GM19240 (cell line): ENCODE measurements at regions not wholly inside any gene's neighbourhood (a gene's known extent, or its start where the extent isn't known, plus 50 kb on each side); places are given as distances from the start of the nearest gene placed in this dataset.
"Not testable (repeated sequence)": the region's sequence is repeated elsewhere in the genome, so short reads cannot be mapped to it uniquely, and the experiment has no call there.

Experiments used
- DNase-seq: peaks from one replicate; pipeline ENCODE4 v3.0.0; 2011; ENCODE audit warnings: low spot score; ENCODE audit not compliant: insufficient read length

DNA sequence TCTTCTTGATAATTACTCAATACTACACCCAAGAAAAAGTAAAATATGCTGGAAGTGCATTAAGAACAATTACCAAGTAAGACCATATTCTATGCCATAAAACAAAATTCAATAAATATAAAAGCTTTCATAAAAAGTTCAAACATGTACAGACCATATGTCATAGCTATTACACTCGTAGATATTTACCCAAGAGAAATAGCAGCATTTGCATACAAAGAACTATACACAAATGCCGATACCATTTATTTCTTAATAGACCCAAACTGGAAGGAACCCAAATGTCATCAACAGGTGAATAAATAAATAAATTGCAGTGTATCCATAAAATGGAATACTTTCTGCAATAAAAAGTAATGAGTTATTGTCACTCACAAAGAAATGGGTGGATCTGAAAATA lies 78.3 kb upstream of the SLC16A7 start:
- DNase-seq = no peak

DNA sequence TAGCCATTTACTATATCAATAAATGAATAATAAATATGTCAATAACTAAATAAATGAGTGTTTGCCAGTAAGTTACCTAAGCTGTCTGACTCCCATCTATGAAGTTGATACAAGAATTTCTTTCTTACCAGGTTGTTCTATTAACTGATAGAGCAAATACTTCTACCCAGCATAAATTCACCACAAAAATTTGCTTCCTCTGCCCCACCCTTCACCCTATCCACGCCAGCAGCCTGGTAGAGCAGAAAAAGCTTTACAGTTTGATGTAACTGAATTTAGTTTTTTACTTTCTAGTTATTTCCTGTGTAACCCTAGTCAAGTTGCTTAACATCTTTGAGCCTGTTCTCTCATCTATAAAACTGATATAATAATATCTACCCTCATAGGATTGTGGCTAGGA lies 94.9 kb upstream of the SLC16A7 start:
- DNase-seq = no peak

DNA sequence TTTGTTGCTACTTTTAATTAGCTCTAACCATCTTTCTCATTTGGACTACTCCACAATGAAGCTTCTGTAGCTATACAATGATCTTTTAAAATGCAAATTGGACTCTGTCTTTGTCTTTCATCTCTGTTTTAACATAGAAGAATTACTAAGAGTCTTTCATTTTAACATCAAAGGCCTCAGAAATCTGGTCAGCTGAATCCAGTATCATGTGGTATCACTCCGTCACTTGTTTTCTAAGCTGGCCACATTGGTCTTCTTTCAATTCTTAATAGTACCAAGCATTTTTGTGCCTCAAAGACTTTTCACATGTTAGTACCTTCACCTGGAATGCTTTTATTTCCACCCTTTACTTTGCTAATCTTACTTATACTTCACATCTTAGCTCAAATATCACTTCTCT lies 95.5 kb upstream of the SLC16A7 start:
- DNase-seq = no peak

DNA sequence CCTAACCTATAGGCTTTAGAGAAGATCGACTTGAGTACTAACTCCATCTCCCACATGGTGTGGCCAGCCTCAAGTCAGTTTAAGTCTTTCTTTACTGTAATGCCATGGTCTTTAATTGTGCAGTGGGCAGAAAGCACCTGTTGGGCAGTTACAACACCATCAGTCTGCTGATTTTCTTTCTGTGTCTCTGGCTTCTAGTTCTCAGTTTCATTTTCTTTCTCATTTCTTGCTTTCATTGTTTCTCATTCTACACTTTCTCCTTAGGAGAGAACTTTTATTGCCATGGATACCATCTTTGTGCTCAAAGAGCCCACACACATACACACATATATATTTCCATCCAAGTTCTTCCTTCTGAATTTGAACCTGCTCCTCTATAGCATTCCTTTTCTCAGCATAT lies 96.1 kb upstream of the SLC16A7 start:
- DNase-seq = peak; percentile 1

DNA sequence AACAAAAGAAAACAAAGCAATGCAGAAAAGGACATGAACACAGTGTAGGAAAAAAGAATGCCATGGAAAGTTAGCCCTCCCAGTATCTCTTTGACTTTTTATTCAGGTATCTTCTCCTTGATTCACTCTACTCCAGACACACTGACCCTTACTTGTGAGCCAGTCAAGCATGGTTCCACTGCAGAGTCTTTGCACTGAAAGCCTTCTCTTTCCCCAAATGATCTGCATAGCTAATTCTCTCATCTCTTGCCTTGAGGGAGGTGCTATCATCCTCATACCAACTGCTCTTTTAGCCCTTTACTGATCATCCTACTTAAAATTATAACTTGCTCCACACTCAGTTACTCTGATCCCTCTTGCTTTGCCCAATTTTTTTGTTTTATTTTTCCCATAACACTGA lies 101.2 kb upstream of the SLC16A7 start:
- DNase-seq = no peak

DNA sequence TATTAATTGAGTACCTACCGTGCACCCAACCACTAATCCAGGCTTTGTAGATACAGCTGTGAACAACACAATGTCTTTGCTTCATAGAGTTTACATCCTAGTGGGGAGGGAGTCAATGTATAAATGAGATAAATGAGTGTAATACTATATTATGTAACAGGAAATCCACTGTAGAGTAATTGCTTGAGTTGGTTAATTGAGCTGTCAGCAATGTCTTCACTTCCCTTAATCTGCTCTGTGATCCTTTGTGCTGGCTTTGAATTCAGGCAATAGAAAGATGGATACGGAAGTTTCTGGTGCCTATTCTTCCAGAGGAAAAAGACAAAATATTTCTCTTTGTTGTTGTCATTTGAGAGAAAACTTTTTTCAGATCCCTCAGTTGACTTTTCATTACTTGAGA lies 104.0 kb upstream of the SLC16A7 start:
- DNase-seq = no peak

DNA sequence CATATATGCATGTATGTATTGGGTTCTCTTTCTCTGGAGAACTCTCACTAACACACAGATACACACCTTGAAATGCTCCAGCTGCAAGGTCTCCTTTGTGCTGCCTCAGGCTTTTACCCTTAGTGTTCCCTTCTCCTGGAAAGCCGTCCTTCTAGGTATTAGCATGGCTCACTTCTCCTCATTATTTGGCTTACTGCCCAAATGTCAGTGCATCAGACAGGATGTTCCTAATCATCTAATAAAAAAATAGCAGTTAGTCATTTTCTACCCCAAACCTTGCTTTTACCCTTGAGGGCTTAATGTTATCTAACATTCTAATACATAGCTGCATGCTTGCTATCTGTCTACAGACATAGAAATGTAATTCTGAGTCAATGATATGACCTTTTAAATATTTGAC lies 109.0 kb upstream of the SLC16A7 start:
- DNase-seq = no peak

DNA sequence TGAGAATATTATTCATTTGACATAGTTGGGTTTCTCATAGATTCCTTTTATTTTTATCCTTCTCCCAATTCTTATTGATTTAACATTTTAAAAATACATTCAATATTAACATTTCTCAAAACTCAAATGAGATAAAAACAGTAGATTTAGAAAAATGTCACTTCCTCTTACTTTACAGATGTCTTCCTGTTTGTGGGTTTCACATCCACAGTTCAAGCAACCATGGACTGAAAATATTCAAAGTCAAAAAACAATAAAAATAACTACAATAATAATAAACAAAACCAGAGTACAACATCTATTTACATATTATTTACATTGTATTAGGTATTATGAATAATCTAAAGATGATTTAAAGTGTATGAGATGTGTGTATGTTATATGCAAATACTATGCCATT lies 111.3 kb upstream of the SLC16A7 start:
- DNase-seq = no peak

DNA sequence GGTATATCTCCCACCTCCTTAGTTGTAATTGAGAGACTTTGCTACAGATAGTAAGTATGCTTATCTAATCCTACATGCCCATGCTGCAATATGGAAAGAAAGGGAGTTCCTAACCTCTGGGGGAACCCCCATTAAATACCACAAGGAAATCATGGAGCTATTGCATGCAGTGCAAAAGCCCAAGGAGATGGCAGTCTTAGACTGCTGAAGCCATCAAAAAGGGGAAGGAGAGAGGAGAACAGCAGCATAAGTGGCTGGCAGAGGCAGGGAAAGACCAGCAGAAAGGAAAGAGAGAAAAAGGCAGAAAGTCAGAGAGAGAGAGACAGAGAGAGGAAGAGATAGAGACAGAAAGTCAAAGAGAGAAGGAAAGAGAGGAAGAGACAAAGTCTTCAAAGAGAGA lies 121.6 kb upstream of the SLC16A7 start:
- not testable (repeated sequence) for DNase-seq

DNA sequence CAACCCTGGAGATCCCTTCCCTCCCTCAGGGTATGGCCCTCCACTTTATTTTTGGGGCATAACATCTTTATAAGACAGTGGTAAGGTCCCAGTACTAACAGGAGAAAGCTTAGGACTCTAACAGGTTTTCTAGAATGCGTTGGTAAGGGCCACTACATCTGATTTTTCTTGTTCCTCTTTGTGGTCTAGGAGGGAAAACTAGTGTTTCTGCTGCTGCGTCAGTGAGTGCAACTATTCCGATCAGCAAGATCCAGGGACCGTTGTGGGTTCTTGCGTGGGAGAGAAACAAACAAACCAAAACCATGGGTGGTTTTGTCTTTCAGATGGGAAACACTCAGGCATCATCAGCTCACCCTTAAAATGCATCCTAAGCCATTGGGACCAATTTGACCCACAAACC lies 123.6 kb upstream of the SLC16A7 start:
- DNase-seq = no peak

DNA sequence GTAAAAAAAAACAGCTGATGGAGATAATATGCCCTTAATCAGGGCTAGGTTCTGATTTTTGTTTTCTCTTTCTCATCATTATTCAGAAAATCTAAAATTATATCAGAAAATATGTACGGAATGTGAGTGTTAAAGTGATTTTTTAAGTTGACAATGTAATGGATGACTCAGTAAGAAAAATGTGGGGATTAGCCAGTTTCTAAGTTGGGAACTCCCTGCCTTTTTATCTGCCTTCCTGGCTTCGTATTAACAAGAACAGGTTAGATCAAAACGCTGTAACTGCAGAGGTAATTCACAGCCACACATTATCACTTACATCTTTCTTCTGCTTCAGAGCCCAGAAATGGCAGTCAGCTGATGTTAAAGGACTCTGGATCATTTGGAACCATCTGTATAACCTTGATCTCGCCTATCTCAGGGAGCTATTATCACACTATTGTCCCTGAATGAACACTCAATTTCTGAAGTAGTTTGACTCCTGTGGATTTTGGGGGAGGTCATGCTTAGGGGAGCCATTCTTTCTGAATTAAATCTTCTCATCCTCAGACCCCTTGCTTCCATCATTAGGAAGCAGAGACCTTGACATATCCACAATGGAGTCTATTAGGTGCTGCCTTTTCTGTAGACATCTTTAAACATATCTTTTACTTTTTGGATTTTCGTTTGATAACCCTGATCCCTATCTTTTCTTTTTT lies 135.7 kb upstream of the SLC16A7 start:
- no peak for DNase-seq

DNA sequence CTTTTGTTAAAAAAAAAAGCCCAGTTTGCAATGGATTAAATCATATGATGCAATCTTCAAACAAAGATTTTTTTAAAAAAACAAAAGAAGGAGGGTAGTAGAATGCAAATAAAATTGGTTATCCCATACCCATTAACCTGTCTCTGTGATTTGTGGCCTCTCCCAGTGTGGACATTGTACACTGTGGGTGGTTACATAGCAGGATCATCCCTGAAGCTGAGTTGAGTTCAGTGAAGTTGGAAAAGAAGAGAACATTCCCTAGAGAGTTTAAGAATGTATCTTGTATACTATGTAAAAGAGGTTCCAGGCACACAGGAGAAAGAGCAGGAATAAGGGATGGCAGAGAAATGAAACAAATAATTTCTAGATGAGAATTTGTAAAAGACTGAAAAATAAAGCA lies 142.4 kb upstream of the SLC16A7 start:
- no peak for DNase-seq

DNA sequence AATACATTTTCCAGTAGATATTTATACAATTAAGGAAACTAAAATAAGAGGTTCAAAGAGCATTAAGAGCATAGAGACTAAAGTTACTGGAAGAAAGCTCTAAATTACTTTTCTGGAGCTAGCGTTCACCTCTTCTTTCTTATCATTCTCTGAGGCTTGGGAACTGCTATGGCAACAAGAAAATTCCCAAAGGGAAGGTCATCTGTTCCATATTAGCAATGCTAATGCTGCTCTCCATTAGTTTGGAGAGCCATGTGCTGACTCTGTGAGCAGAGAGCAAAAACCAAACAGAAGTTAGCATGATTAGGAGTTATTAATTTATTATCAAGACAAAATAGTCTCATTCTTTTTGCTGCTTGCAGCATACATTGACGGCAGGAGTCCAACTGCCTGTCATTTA lies 143.1 kb upstream of the SLC16A7 start:
- DNase-seq = no peak

DNA sequence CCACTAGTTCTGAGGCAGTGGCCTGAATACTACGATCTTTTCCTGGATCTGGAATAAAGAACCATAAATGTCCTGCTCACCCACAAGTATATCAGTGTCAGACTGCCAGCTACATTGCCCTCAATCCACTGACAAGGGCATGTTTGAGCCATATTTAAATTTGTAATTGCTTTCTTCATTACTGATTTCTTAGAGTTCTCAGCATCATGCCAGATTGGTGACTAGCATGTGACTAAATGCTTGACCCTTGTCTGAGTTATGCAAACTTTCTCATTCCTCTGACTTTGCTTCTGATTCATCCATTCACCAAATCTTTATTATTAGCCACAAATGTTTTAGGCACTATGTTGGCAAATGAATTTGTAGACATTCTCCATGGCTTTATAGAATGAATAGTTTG lies 143.6 kb upstream of the SLC16A7 start:
- no peak for DNase-seq

DNA sequence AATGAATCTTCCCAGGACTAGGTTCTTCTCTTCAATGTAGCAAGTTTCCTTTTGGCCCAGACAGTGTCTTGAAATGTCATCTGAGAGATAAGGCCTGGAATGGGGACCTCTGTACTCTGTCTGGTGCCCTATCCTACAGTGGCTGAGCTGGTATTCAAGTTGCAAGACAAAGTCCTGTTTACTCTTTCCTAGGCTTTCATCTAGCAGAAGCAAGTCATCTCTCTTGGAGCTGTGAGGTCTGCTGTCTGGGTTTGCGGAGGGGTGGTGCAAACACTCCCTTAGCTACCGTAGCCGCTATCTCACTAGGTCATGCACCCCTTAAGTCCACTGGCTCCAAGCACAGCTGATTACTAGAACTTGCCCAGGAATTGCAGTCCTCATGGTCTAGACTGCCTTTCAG lies 149.7 kb upstream of the SLC16A7 start:
- DNase-seq = no peak

DNA sequence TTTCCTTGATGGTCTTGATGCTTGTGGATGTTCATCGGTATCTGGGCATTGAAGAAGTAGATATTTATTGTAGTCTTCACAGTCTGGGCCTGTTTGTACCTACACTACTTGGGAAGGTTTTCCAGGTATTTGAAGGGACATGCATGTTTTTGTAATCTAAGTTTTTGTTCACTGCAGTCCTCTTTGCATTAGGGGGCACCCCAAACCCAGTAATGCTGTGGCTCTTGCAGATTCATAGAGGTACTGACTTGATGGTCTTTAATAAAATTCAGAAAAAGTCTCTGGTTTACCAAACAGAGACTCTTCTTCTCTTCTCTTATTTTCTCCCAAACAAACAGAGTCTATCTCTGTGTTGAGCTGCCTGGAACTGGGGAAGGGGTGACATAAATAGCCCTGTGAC lies 150.9 kb upstream of the SLC16A7 start:
- no peak for DNase-seq

DNA sequence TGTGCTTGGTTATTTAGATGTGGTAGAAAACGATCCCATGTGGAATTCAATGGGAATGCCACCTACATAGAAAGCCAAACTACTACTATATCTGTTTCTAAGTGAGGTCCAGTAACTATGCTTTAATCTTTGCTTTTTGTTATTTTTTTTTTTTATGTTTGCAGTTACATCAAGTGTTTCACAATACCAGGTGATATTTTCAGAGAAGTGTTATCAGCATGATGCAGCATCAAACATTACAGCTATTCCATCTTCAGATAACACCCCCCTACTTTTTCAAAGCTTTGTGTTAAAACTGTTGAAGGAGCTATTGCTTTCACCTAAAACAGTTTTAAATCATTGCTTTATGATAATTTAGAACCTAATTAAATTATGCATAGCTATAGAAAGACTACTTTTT lies 163.8 kb upstream of the SLC16A7 start:
- no peak for DNase-seq

DNA sequence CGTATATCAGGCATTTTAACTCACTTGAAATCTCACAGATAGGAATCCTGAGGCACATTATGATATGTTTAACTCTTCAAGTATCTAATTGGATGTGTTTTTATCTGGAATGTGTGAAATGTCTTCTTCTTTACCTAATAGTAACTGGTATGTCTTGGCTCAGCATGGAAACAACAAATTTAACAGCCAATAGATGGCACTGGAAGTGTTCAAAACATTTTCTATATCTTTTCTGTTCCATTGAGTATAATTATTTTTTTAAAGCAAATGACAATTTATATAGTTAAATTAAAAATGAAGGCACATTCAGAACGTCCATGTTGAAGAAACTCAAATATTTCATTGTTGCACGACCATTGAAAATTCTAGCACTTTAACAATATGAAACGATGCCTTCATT lies 164.6 kb upstream of the SLC16A7 start:
- no peak for DNase-seq

DNA sequence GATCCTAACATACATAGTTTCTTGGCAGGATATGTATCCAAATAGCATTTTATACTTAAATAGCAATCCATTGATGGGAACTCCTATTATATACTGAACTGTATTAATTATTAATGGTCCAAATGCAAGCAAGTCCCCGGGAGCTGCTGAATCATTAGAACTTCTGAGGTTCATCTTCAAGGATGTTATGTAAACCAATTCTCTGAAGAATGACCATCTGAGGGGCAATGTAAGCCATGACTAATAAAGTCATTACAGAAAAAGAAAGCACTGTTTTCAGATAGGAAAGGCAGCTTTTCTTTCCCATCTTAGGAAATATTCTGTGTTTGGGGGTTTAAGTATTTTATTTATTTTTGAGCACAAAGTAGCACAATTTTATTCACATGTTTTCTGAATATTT lies 166.1 kb upstream of the SLC16A7 start:
- DNase-seq = no peak

DNA sequence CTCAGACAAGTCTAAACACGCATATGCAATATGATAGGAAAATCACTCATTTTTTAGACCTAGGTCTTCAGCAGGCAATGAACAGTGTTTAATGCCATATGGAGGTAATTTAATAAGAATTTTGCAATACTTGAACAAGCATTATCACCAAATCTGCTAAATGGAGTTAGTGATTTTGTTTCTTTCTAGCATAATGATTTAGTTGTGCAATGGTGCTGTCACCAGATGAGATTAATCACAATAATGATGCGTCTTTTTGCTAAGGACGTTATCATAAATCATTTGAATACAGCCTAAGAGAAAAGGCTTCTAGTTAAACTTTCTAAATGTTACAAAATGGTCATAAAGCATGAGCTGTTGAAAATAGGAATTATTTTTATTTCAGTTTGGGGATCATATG lies 170.0 kb upstream of the SLC16A7 start:
- DNase-seq = no peak

DNA sequence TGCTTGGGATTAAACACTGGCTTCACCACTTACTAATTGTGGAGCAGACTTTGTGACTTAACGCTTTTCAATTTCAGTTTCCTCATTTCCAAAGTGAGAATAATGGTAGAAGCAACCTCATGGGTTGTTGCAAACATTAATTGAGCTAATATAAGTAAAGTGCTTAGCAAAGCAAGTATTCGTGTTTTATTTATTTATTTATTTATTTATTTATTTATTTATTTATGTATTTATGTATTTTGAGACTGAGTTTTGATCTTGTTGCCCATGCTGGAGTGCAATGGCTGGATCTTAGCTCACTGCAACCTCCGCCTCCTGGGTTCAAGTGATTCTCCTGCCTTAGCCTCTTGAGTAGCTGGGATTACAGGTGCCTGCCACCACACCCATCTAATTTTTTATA lies 171.2 kb upstream of the SLC16A7 start:
- not testable (repeated sequence) for DNase-seq

DNA sequence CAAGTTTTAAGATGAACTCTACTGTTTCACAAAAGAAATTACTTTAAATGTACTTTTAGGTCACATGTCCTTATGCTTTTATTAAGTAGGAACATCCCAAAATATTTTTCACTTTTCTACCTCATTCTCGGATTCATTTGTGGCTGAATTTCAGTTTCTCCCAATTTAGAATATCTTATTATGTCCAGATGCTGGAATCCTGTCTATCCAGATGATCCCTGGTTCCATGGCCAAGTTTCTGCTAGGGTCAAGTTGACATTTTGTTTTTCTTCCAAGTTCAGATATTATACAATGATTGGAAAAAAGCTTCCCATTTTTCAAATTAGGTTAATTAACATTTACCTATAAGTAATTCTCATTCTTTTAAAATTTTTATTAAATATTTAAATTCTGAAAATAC lies 181.8 kb upstream of the SLC16A7 start:
- DNase-seq = no peak

DNA sequence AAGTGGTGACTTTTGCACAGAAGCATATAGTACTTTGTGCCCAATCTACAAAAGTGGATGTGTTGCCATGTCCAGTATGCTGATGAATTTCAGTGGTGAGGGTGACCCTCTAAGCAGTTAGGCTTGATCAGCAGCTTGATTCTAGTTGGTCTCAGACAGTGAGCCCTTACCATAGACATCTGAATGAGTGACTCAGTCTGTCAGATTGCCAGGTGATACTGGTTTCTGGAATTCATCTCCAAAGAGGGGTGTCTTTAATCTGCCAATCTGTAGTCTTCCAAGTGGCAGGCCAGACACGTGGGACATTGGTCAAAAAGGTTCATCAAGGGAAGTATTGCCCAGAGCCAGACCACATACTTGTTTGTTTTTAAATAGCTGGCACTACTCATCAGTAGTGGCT lies 187.4 kb upstream of the SLC16A7 start:
- no peak for DNase-seq

DNA sequence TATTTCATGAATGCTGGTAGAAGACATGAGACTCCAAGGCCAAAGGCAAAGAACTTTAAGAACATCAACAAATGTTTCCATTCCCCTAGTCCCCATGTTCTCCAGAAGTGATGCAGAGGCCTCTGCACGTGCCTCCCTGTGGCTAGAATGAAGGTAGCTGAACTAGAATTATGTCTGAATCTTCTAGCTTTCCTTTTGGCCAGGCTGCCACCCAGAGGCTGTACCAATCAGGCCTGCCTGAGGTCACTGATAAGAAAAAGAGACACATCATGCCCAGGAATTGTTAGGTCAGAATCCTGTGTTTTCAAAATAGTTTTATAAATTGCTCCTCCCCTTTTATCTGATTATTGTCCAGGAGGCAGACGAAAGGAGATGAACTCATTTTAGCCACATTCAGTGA lies 188.0 kb upstream of the SLC16A7 start:
- DNase-seq = no peak
